IMR-90 (cell line): ENCODE measurements at regions not wholly inside any gene's neighbourhood (a gene's known extent, or its start where the extent isn't known, plus 50 kb on each side); places are given as distances from the start of the nearest gene placed in this dataset.

Source experiments
- BHLHE40 ChIP-seq: fragments of 150-350 bp; IDR thresholded peaks from 2 replicates; pipeline ENCODE4 v1.6.1; 2016; ENCODE audit warnings: mild to moderate bottlenecking, low read depth, low read length
- CTCF ChIP-seq: conservative IDR thresholded peaks from 2 replicates; pipeline ENCODE4 v1.5.1; 2012; ENCODE audit warnings: mild to moderate bottlenecking, low read depth, low read length, improper control_type of control experiment
- POLR2A ChIP-seq: IDR thresholded peaks from 2 replicates; pipeline ENCODE4 v1.6.1; 2012; ENCODE audit warnings: mild to moderate bottlenecking, low read depth, low read length
- RAD21 ChIP-seq: IDR thresholded peaks from 2 replicates; pipeline ENCODE4 v1.6.1; 2012; ENCODE audit warnings: low read length, improper control_type of control experiment
- SMC3 ChIP-seq: fragments of 150-350 bp; IDR thresholded peaks from 2 replicates; pipeline ENCODE4 v1.6.1; 2016; ENCODE audit warnings: low read depth, mild to moderate bottlenecking, antibody characterized with exemption, low read length, moderate library complexity
- TF ChIP-seq, protein P1 (sequence below): fragments of 150-350 bp; IDR thresholded peaks from 2 replicates; pipeline ENCODE4 v1.6.1; 2017; ENCODE audit warnings: mild to moderate bottlenecking, antibody characterized with exemption, low read length, low read depth

DNA sequence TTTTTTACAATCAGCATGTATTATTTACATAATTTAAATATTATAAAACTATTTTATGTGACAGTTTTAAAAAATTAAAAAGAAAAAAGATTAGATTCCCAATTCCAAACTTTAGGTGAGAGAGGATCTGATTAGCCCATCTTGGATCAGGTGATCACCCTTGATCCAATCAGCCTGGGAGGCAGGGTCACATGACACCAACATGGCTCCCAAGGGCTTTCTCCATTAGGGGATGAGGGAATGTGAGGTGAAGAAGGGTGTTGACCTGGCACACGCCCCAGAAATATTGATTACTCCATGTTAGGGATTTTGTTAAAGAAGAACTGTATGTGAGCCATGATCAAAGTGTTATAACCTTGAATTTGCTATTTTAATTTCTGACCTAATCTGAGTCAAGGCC is 225.4 kb downstream of the RBM19 start:
- no peak for TF ChIP-seq POLR2A
- no peak for TF ChIP-seq RAD21
- TF ChIP-seq CTCF: no peak
- TF ChIP-seq BHLHE40: no peak
- no peak for TF ChIP-seq SMC3
- TF ChIP-seq, protein P1, sequence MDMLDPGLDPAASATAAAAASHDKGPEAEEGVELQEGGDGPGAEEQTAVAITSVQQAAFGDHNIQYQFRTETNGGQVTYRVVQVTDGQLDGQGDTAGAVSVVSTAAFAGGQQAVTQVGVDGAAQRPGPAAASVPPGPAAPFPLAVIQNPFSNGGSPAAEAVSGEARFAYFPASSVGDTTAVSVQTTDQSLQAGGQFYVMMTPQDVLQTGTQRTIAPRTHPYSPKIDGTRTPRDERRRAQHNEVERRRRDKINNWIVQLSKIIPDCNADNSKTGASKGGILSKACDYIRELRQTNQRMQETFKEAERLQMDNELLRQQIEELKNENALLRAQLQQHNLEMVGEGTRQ: peak; percentile 57; the same call in 1 of the 2 replicates
